ENCODE measurements at regions not wholly inside any gene's neighbourhood (a gene's known extent, or its start where the extent isn't known, plus 50 kb on each side); places are given as distances from the start of the nearest gene placed in this dataset.

- DNase-seq (ENCODE audit: low spot score in 2 of 2): no peak
- TF ChIP-seq CTCF (IDR thresholded peaks at IDR 0.05): no peak
- H3K4me3 ChIP-seq: no peak overlapping the region
- no peaks in the 10 kb centered on the region for H3K27me3 ChIP-seq
- intact Hi-C loops (cut with DNase I): no loop called here
- H3K4me1 ChIP-seq: peaks cover 0 to 4% of the 10 kb centered on the region in 2 donors
- peaks cover 0 to 16% of the 10 kb centered on the region in 2 donors for H3K9me3 ChIP-seq
- no peaks in the 10 kb centered on the region for H3K36me3 ChIP-seq
- H3K27ac ChIP-seq: no peak overlapping the region
Observed at GRCh38 chr3:176087066-176087697, 1110.1 kb downstream of the TBL1XR1 start.

GRCh38 chr3:176079785-176080184, 1117.5 kb downstream of the TBL1XR1 start:
- intact Hi-C loops (cut with DNase I): no loop called here

GRCh38 chr3:176078906-176079305, 1118.4 kb downstream of the TBL1XR1 start:
- intact Hi-C loops (cut with DNase I): no loop called here
- H3K27me3 ChIP-seq: no peaks in the 10 kb centered on the region
- peaks cover 0 to 3% of the 10 kb centered on the region in 2 donors for H3K9me3 ChIP-seq
- no peak for DNase-seq (ENCODE audit: low spot score in 2 of 2)
- H3K4me3 ChIP-seq: no peak overlapping the region
- no peaks in the 10 kb centered on the region for H3K36me3 ChIP-seq
- TF ChIP-seq CTCF (IDR thresholded peaks at IDR 0.05): no peak
- peak overlapping the region; percentile 13 to 49 for H3K27ac ChIP-seq
- peaks cover 3 to 11% of the 10 kb centered on the region in 2 donors for H3K4me1 ChIP-seq

More at GRCh38 chr3:176079785-176080184, 1117.5 kb downstream of the TBL1XR1 start:
- no peaks in the 10 kb centered on the region for H3K27me3 ChIP-seq
- DNase-seq (ENCODE audit: low spot score in 2 of 2): no peak
- H3K4me3 ChIP-seq: no peak overlapping the region
- H3K27ac ChIP-seq: no peak overlapping the region
- H3K36me3 ChIP-seq: no peaks in the 10 kb centered on the region
- no peak for TF ChIP-seq CTCF (IDR thresholded peaks at IDR 0.05)
- peaks cover 0 to 3% of the 10 kb centered on the region in 2 donors for H3K9me3 ChIP-seq
- peaks cover 0 to 10% of the 10 kb centered on the region in 2 donors for H3K4me1 ChIP-seq

GRCh38 chr3:176075491-176075890, 1121.8 kb downstream of the TBL1XR1 start:
- Histone ChIP-seq H3K4me3 (no peak overlapping the region), H3K27ac (no peak overlapping the region), H3K4me1 (peaks cover 3 to 12% of the 10 kb centered on the region in 2 donors), H3K9me3 (peaks cover 3% of the 10 kb centered on the region in 2 donors), H3K27me3 (no peaks in the 10 kb centered on the region), H3K36me3 (no peaks in the 10 kb centered on the region)
- no peak for DNase-seq (ENCODE audit: low spot score in 2 of 2)
- TF ChIP-seq CTCF (IDR thresholded peaks at IDR 0.05): no peak
- intact Hi-C loops (cut with DNase I): no loop called here

- H3K4me1 ChIP-seq: peaks cover 3 to 12% of the 10 kb centered on the region in 2 donors
- peaks cover 3% of the 10 kb centered on the region in 2 donors for H3K9me3 ChIP-seq
- H3K4me3 ChIP-seq: no peak overlapping the region
- no peak for DNase-seq (ENCODE audit: low spot score in 2 of 2)
- intact Hi-C loops (cut with DNase I): no loop called here
- no peak overlapping the region for H3K27ac ChIP-seq
- TF ChIP-seq CTCF (IDR thresholded peaks at IDR 0.05): no peak
- H3K36me3 ChIP-seq: no peaks in the 10 kb centered on the region
- H3K27me3 ChIP-seq: no peaks in the 10 kb centered on the region
Observed at GRCh38 chr3:176075046-176075445, 1122.2 kb downstream of the TBL1XR1 start.
